ENCODE measurements at regions not wholly inside any gene's neighbourhood (a gene's known extent, or its start where the extent isn't known, plus 50 kb on each side); places are given as distances from the start of the nearest gene placed in this dataset.

GRCh38 chr11:31926816-31927528 lies 115.8 kb upstream of the PAX6 start:
- TF ChIP-seq POLR2A (IDR thresholded peaks at IDR 0.05; ENCODE audit: low read depth, low read length) (no peak), POLR2AphosphoS5 (IDR thresholded peaks at IDR 0.05; ENCODE audit: low read depth, low read length) (no peak)

All from GM12892 (cell line).